CMK (cell line): ENCODE measurements at regions not wholly inside any gene's neighbourhood (a gene's known extent, or its start where the extent isn't known, plus 50 kb on each side); places are given as distances from the start of the nearest gene placed in this dataset.
"Not testable (repeated sequence)": the region's sequence is repeated elsewhere in the genome, so short reads cannot be mapped to it uniquely, and the experiment has no call there.

Experiments
- DNase-seq: peaks from one replicate; pipeline ENCODE4 v3.0.0-alpha.2; 2010; ENCODE audit warnings: low read depth

DNA sequence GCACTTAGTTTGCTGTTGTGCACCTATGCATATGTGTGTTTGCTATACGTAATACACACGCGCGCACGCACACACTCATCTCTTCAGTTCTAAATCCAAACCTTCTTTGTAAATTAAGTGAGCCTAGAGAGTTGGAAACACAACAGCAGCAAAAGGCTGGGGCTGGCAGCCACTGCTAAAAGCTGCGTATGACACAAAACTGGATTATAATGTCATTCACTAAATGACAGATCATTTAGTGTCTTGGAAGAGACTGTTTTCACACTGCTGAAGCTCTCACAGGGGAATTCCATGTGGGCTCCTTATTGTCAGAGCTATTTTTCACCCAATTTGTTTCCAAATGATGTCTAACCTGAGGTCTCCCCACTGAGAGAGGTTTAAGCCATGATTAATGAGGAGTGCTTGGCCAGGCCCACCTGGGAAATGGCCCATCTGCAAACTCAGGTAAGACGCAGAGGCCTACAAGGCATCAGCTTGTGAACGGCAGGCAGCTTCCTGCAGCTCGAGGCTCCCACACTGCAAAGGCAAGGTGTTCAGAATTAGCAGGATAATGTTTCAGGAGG lies 94.2 kb downstream of the OLIG3 start:
- no peak for DNase-seq

DNA sequence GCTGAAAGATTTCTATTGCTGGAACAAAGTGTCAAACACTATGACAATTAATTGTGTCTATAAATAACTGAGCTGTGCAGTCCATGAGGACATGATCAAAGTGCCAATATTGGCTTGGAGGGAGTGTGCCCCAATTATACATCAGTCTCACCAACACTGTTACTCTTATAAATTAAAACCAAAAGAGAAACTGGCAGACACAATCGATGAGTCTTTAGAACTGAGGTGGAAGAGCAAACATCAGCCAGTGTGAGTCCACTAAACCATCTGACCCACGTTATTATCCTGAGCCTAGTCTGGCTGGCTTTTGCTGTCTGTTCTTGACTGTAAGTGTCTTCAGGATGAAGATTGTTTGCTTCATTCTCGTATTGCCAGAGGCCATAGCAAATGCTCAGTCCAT lies 98.9 kb downstream of the OLIG3 start:
- DNase-seq = no peak

DNA sequence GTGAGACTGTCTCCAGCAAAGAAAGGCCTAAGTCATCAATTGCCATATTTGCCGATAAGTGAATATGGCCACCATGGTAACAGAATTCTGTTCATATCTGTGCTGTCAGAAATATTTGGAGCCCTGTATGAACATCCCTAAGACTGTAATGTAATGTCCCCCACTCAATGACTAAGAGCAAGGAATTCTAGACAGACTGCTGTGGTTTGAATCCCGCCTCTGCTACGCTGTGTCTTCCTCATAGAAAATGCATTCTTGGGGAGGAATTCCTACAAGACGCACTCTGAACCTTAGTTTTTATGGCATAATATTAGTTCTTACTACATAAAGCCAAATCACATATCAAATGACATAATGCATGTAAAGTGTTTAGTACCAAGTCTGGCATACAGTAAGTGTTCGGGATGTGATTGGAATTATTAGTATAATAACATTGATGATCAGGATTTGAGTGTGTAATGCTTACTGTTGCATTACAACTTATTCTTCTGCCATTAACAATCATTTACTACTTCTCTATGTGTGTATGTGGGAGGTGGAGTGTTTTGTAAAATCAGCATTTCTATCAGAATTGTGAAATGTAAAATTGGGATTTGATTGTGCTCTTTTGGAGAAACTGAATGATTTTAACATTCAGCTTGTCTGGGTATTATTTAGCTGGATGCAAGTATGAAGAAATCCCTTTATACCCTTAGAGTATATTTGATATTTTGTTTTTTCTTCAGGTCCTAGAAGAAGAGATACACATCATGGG lies 103.0 kb downstream of the OLIG3 start:
- DNase-seq = no peak

DNA sequence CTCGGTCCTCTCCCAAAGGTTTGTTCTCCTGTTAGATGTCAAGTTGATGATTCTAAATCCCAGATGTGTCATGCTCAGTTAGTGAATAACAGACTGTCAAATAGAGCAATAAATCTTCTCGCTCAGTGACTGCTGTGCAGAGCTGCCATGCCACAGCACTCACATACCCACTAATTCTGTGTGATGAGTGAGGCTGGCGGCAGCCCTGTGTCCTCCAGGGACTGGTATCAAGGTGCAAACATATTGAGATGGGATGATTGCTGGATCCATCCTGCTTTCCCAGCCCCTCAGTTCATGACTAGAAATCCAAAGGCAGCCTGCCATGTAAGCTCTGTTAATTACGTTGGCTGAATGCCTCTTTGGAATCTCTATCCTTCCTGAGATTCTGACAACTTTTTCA lies 103.9 kb downstream of the OLIG3 start:
- no peak for DNase-seq

- no peak for DNase-seq
These were observed 105.0 kb downstream of the OLIG3 start for GRCh38 chr6:137389150-137389704.

- DNase-seq = no peak
These were observed 107.0 kb downstream of the OLIG3 start for GRCh38 chr6:137387096-137387764.

- not testable (repeated sequence) for DNase-seq
These were observed 110.9 kb downstream of the OLIG3 start for GRCh38 chr6:137383287-137383686.

- no peak for DNase-seq
These were observed 116.2 kb downstream of the OLIG3 start for GRCh38 chr6:137378090-137378369.

GRCh38 chr6:137373296-137373695 lies 120.9 kb downstream of the OLIG3 start:
- DNase-seq = no peak

GRCh38 chr6:137372532-137372931 lies 121.7 kb downstream of the OLIG3 start:
- no peak for DNase-seq

DNA sequence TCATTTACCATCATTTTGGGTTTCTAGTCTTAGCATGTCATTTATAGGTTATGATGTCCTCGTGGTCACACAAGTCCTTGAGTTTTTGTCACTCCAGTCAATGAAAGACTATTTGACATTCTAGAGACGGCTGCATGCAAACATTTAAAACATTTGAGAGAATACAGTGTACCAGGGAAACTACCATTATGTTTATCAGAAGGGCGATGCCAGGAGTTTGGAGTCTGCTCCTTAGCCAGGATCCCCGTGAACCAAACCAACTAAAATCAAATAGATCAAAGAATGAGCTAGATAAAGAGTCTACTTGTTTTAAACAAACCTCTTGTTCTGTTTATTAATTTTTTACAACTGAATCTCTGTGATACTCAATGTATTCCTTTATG lies 122.6 kb downstream of the OLIG3 start:
- DNase-seq = no peak

GRCh38 chr6:137370871-137371633 lies 123.1 kb downstream of the OLIG3 start:
- DNase-seq = no peak

DNA sequence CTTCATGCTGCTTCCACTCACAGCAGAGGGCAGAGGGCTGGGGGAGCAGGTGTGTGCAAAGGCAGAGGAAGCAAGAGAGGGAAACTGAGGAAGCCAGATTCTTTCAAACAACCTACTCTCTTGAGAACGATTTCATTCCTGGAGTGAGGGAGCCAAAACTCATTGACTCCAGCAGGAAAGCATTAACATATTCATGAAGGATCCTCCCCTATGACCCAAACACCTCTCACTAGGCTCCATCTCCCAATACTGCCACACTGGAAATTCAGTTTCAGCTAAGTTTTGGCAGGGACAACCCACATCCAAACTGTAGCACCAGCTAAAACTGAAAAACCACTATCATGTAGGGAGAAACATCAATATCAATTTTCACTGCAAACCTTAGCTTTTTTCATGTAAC lies 125.1 kb downstream of the OLIG3 start:
- no peak for DNase-seq

DNA sequence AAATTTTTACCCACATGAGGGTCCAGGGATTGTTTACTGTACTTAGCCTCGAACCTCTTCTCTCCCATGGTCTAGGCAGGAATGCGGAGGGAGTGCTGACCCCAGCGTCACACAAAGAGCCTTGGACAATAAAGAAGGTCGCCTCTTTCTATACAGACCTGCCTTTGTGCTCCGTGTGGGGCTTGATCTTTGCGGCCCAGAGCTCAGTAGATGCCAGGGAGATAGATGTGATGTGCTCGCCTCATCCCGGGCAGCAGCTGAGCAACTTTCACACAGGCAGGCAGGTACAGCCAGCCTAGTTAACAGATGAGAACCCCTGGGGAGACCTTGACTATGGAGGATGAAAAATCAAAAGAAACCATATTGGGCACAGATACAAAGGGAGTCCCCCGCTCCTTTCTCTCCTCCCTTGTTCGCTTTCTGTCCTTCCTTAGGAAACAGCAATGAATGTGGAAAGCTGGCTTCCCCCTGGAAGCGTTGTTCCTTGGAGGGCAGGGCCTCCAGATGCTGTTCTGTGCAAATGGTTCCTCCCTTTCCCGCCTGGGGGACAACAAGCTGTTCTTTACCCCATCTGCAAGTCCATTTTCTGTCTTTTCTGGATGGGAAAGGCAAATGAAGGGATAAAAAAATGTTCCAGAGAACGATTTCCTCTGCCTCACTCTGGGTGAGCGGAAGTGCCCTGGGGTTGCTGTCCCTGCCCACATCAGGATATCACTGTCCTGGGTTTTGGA lies 128.3 kb downstream of the OLIG3 start:
- DNase-seq = no peak

DNA sequence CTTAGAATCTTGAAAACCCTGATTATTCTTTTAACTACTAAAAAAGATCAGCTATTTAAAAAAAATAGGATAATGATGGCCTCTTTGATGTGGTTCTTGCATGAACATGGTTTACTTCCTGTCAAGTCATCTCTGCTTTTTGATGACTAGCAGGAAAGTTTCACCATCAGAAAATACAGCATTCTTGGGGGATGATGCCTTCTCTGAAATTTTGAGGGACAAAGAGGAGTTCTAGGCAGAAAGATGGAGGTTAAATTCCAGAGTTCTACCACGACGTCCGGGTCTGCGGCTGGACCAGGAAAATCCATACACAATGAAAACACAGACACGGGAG lies 130.4 kb downstream of the OLIG3 start:
- no peak for DNase-seq

- DNase-seq = no peak
These were observed 131.1 kb downstream of the OLIG3 start for GRCh38 chr6:137362878-137363804.

- no peak for DNase-seq
These were observed 132.5 kb downstream of the OLIG3 start for GRCh38 chr6:137361701-137362100.

GRCh38 chr6:137358273-137358672 lies 135.9 kb downstream of the OLIG3 start:
- no peak for DNase-seq

DNA sequence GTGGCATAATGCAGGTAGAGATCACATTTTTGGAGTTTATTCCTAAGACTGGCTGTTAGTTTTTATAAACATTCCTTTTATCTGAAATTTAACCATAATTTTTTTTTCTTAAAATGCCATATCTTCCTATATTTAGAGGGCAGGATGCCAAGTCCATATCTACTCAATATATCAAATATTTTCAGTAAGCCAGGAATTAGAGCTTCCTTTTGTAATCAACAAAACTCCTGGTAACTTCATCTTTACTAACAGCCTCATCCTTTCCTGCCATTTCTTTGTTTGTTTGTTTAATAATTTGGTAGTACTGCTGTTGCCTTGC lies 136.3 kb downstream of the OLIG3 start:
- no peak for DNase-seq

DNA sequence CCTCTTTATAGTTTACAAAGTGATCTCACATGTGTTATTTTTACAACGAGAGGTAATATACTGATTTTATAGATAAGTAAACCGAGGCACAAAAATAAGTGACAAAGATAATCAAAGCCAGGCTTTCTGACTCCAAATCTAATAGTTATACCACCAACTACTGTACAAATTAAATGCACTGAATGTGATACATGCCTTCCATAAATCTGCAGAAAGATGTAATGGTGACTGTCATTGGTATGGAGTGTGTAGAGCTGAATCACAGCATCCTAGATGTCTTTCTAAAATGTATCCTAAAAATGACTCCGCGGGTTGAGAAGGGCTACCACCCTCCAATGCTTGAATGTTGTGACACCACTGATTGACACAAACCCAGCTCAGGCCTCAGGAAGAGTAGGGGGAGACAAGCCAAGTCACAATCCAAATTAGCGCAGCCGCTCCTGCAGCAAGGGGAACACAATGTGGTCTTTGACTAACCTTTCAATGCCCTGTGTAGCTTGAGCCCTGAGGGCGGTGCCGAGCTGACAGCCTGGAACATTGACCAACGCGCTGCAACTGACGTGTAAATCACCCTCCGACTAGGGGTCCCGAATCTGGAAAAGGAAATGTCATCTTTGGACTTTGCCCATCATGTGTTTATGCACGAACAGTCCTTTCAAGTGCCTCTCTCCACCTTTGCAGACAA lies 136.8 kb downstream of the OLIG3 start:
- DNase-seq = no peak
